T-helper 17 cell (primary cell): ENCODE measurements at regions not wholly inside any gene's neighbourhood (a gene's known extent, or its start where the extent isn't known, plus 50 kb on each side); places are given as distances from the start of the nearest gene placed in this dataset.
"Not testable (repeated sequence)": the region's sequence is repeated elsewhere in the genome, so short reads cannot be mapped to it uniquely, and the experiment has no call there.

Experiments used
- ATAC-seq: fragments of 150-1000 bp; cut with Tn5 transposase; 2 replicates; pipeline ENCODE4 v1.10.0; 2021; ENCODE audit warnings: mild to moderate bottlenecking, moderate library complexity
- DNase-seq, 3 donors: peaks; one replicate each; pipeline versions ENCODE4 v3.0.0 to v3.0.0-alpha.2; 2020 to 2021
- H3K9me3 ChIP-seq: one replicate; pipeline ENCODE4 v1.7.0; 2013; ENCODE audit warnings: low read length, mild to moderate bottlenecking; ENCODE audit not compliant: control insufficient read depth, poor library complexity, severe bottlenecking
- H3K27ac Mint-ChIP-seq: one replicate; pipeline ENCODE4 v1.8.0; 2022; ENCODE audit warnings: mild to moderate bottlenecking, moderate library complexity, mixed read lengths
- H3K27me3 Mint-ChIP-seq: one replicate; pipeline ENCODE4 v1.8.0; 2022; ENCODE audit warnings: mixed read lengths
- H3K36me3 Mint-ChIP-seq: one replicate; pipeline ENCODE4 v1.8.0; 2022; ENCODE audit warnings: low read depth, mixed read lengths
- H3K4me1 Mint-ChIP-seq: one replicate; pipeline ENCODE4 v1.8.0; 2022; ENCODE audit warnings: mild to moderate bottlenecking, mixed read lengths
- H3K4me3 Mint-ChIP-seq: one replicate; pipeline ENCODE4 v1.8.0; 2022; ENCODE audit warnings: mild to moderate bottlenecking, moderate library complexity, mixed read lengths

- ATAC-seq, result no peak
- H3K27ac Mint-ChIP-seq, result no peak overlapping the region
- no peaks in the 10 kb centered on the region for H3K36me3 Mint-ChIP-seq
Observed at GRCh38 chrX:39477762-39478120, 620.0 kb downstream of the BCOR start.

GRCh38 chrX:39479856-39480255 is 617.9 kb downstream of the BCOR start:
- peaks cover under 1% of the 10 kb centered on the region for H3K27me3 Mint-ChIP-seq
- ATAC-seq, result no peak
- peaks cover 7% of the 10 kb centered on the region for H3K4me1 Mint-ChIP-seq
- no peaks in the 10 kb centered on the region for H3K9me3 ChIP-seq
- no peak for DNase-seq
- no peak overlapping the region for H3K27ac Mint-ChIP-seq
- no peaks in the 10 kb centered on the region for H3K36me3 Mint-ChIP-seq
- H3K4me3 Mint-ChIP-seq, result no peak overlapping the region

More at GRCh38 chrX:39477762-39478120, 620.0 kb downstream of the BCOR start:
- Mint-ChIP-seq H3K4me1 (peaks cover 9% of the 10 kb centered on the region), H3K27me3 (peaks cover 5% of the 10 kb centered on the region), H3K4me3 (no peak overlapping the region)
- H3K9me3 ChIP-seq, result no peaks in the 10 kb centered on the region
- no peak for DNase-seq

- H3K4me3 Mint-ChIP-seq, result no peak overlapping the region
- H3K36me3 Mint-ChIP-seq, result no peaks in the 10 kb centered on the region
- no peaks in the 10 kb centered on the region for H3K27me3 Mint-ChIP-seq
- peaks cover 5% of the 10 kb centered on the region for H3K4me1 Mint-ChIP-seq
- DNase-seq (no peak), ATAC-seq (no peak)
- no peak overlapping the region for H3K27ac Mint-ChIP-seq
- no peaks in the 10 kb centered on the region for H3K9me3 ChIP-seq
Observed at GRCh38 chrX:39480963-39481362, 616.8 kb downstream of the BCOR start.

GRCh38 chrX:39481621-39482020 is 616.1 kb downstream of the BCOR start:
- H3K36me3 Mint-ChIP-seq, result no peaks in the 10 kb centered on the region
- no peak overlapping the region for H3K27ac Mint-ChIP-seq
- H3K9me3 ChIP-seq, result no peaks in the 10 kb centered on the region
- DNase-seq (no peak), ATAC-seq (no peak)
- H3K4me1 Mint-ChIP-seq, result peaks cover 2% of the 10 kb centered on the region
- H3K27me3 Mint-ChIP-seq, result no peaks in the 10 kb centered on the region
- no peak overlapping the region for H3K4me3 Mint-ChIP-seq

GRCh38 chrX:39484159-39485068 is 613.3 kb downstream of the BCOR start:
- DNase-seq (no peak), ATAC-seq (no peak)
- Mint-ChIP-seq H3K36me3 (no peaks in the 10 kb centered on the region), H3K4me1 (peaks cover 4% of the 10 kb centered on the region), H3K27ac (no peak overlapping the region), H3K4me3 (no peak overlapping the region), H3K27me3 (no peaks in the 10 kb centered on the region)
- no peaks in the 10 kb centered on the region for H3K9me3 ChIP-seq

GRCh38 chrX:39487166-39487968 is 610.4 kb downstream of the BCOR start:
- no peaks in the 10 kb centered on the region for H3K27me3 Mint-ChIP-seq
- no peaks in the 10 kb centered on the region for H3K9me3 ChIP-seq
- peaks cover 9% of the 10 kb centered on the region for H3K4me1 Mint-ChIP-seq
- H3K36me3 Mint-ChIP-seq, result no peaks in the 10 kb centered on the region
- no peak overlapping the region for H3K27ac Mint-ChIP-seq
- no peak overlapping the region for H3K4me3 Mint-ChIP-seq
- no peak for ATAC-seq
- DNase-seq, result no peak

- H3K4me1 Mint-ChIP-seq, result peaks cover 14% of the 10 kb centered on the region
- H3K36me3 Mint-ChIP-seq, result no peaks in the 10 kb centered on the region
- H3K27me3 Mint-ChIP-seq, result no peaks in the 10 kb centered on the region
- no peaks in the 10 kb centered on the region for H3K9me3 ChIP-seq
- DNase-seq (no peak), ATAC-seq (no peak)
- H3K4me3 Mint-ChIP-seq, result no peak overlapping the region
- H3K27ac Mint-ChIP-seq, result peak overlapping the region; percentile 45
Observed at GRCh38 chrX:39487969-39488330, 609.8 kb downstream of the BCOR start.

- Mint-ChIP-seq H3K27me3 (no peaks in the 10 kb centered on the region), H3K4me3 (peak overlapping the region; percentile 62), H3K27ac (peak overlapping the region; percentile 84), H3K36me3 (no peaks in the 10 kb centered on the region), H3K4me1 (peaks cover 14% of the 10 kb centered on the region)
- DNase-seq (peak in 2 of 3 donors; percentile 11 to 27), ATAC-seq (peak; percentile 97)
- no peaks in the 10 kb centered on the region for H3K9me3 ChIP-seq
Observed at GRCh38 chrX:39491548-39492297, 606.0 kb downstream of the BCOR start.

- no peak for DNase-seq
- Mint-ChIP-seq H3K36me3 (no peaks in the 10 kb centered on the region), H3K27me3 (no peaks in the 10 kb centered on the region), H3K4me1 (peaks cover 12% of the 10 kb centered on the region), H3K27ac (peak overlapping the region; percentile 84), H3K4me3 (peak overlapping the region; percentile 25)
- ATAC-seq, result no peak
- no peaks in the 10 kb centered on the region for H3K9me3 ChIP-seq
Observed at GRCh38 chrX:39492497-39493162, 605.1 kb downstream of the BCOR start.

- Mint-ChIP-seq H3K4me1 (peaks cover 12% of the 10 kb centered on the region), H3K27me3 (no peaks in the 10 kb centered on the region), H3K27ac (peak overlapping the region; percentile 65), H3K4me3 (no peak overlapping the region), H3K36me3 (no peaks in the 10 kb centered on the region)
- DNase-seq (no peak), ATAC-seq (no peak)
- no peaks in the 10 kb centered on the region for H3K9me3 ChIP-seq
Observed at GRCh38 chrX:39493168-39493567, 604.6 kb downstream of the BCOR start.

- H3K36me3 Mint-ChIP-seq, H3K9me3 ChIP-seq, H3K4me3 Mint-ChIP-seq, H3K27ac Mint-ChIP-seq, H3K4me1 Mint-ChIP-seq, H3K27me3 Mint-ChIP-seq, ATAC-seq, DNase-seq: not testable (repeated sequence)
Observed at GRCh38 chrX:39497117-39497516, 600.6 kb downstream of the BCOR start.

GRCh38 chrX:39497702-39498265 is 600.0 kb downstream of the BCOR start:
- no peaks in the 10 kb centered on the region for H3K36me3 Mint-ChIP-seq
- ATAC-seq, result no peak

More at GRCh38 chrX:39497702-39498265, 600.0 kb downstream of the BCOR start:
- no peaks in the 10 kb centered on the region for H3K27me3 Mint-ChIP-seq
- no peak overlapping the region for H3K4me3 Mint-ChIP-seq
- DNase-seq, result no peak
- peaks cover 1% of the 10 kb centered on the region for H3K4me1 Mint-ChIP-seq
- H3K9me3 ChIP-seq, result no peaks in the 10 kb centered on the region
- no peak overlapping the region for H3K27ac Mint-ChIP-seq
